Suprapubic skin (tissue), 4 donors: ENCODE measurements at regions not wholly inside any gene's neighbourhood (a gene's known extent, or its start where the extent isn't known, plus 50 kb on each side); places are given as distances from the start of the nearest gene placed in this dataset.

ENCODE experiments used
- DNase-seq, 2 donors: peaks; one replicate each; pipeline ENCODE4 v3.0.0-alpha.2; 2019; ENCODE audit warnings: low spot score in 2 of 2
- H3K27ac ChIP-seq: fragments of 200-600 bp; sonication (generic); one replicate; pipeline ENCODE4 v1.5.1; 2019
- H3K27me3 ChIP-seq: fragments of 200-600 bp; sonication (generic); one replicate; pipeline ENCODE4 v1.5.1; 2019
- H3K36me3 ChIP-seq: fragments of 200-600 bp; sonication (generic); one replicate; pipeline ENCODE4 v1.5.1; 2019
- H3K4me1 ChIP-seq: fragments of 200-600 bp; sonication (generic); one replicate; pipeline ENCODE4 v1.5.1; 2019
- H3K4me3 ChIP-seq: fragments of 200-600 bp; sonication (generic); one replicate; pipeline ENCODE4 v1.5.1; 2019; ENCODE audit warnings: mild to moderate bottlenecking
- H3K9me3 ChIP-seq: fragments of 200-600 bp; sonication (generic); one replicate; pipeline ENCODE4 v1.5.1; 2019
- EP300 ChIP-seq: sonication (generic); formaldehyde crosslinking; IDR thresholded peaks from one replicate; pipeline ENCODE4 v1.6.1; 2017; ENCODE audit warnings: antibody characterized with exemption
- POLR2A ChIP-seq, 2 donors: fragments of 450-650 bp; IDR thresholded peaks; one replicate each; pipeline ENCODE4 v1.6.1; 2017; ENCODE audit warnings: antibody characterized with exemption in 2 of 2, mild to moderate bottlenecking in 2 of 2, moderate library complexity in 2 of 2
- POLR2AphosphoS5 ChIP-seq, 3 donors: sonication (generic); formaldehyde crosslinking; IDR thresholded peaks; one replicate each; pipeline ENCODE4 v1.6.1; 2017; ENCODE audit warnings: antibody characterized with exemption in 3 of 3
- WGBS: methylation state at CpG from one replicate; pipeline ENCODE4 v1.1.5; 2018; 5-methylcytosine and 5-hydroxymethylcytosine counted together
- TF ChIP-seq, protein P1 (sequence below), 2 donors: fragments of 200-600 bp in 1 of 2; fragments of 450-650 bp in 1 of 2; sonication (generic) in 1 of 2; IDR thresholded peaks; one replicate each; pipeline ENCODE4 v1.5.1; 2016 to 2019; ENCODE audit warnings: antibody characterized with exemption in 2 of 2, mild to moderate bottlenecking in 1 of 2, moderate library complexity in 1 of 2

DNA sequence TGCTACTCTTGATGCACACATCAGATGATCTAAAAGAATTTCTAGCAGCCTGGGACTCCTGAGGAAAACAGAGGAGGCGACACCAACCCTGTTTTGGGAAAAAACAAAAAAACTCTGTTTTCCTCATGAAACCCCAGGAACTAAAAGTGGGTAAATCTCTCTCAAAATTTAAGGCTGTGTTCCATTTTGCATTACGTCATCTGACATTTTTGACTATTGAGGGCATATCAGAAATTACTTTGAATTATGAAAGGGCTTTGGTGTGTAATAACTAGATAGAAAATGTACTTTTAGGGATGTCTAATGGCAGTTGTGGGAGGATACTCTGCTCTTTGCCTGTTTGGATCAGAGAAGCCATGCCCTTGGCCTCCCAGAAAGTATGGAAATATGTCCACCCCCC is 963.0 kb downstream of the CNTNAP5 start:
- no peak for TF ChIP-seq EP300
- TF ChIP-seq, protein P1, sequence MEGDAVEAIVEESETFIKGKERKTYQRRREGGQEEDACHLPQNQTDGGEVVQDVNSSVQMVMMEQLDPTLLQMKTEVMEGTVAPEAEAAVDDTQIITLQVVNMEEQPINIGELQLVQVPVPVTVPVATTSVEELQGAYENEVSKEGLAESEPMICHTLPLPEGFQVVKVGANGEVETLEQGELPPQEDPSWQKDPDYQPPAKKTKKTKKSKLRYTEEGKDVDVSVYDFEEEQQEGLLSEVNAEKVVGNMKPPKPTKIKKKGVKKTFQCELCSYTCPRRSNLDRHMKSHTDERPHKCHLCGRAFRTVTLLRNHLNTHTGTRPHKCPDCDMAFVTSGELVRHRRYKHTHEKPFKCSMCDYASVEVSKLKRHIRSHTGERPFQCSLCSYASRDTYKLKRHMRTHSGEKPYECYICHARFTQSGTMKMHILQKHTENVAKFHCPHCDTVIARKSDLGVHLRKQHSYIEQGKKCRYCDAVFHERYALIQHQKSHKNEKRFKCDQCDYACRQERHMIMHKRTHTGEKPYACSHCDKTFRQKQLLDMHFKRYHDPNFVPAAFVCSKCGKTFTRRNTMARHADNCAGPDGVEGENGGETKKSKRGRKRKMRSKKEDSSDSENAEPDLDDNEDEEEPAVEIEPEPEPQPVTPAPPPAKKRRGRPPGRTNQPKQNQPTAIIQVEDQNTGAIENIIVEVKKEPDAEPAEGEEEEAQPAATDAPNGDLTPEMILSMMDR (IDR thresholded peaks at IDR 0.05): no peak
- no peak for TF ChIP-seq POLR2A (IDR thresholded peaks at IDR 0.05)
- TF ChIP-seq POLR2AphosphoS5 (IDR thresholded peaks at IDR 0.05): no peak
- Histone ChIP-seq H3K36me3 (no peaks in the 10 kb centered on the region), H3K27ac (no peak overlapping the region), H3K27me3 (no peaks in the 10 kb centered on the region), H3K9me3 (no peaks in the 10 kb centered on the region), H3K4me3 (no peak overlapping the region), H3K4me1 (no peaks in the 10 kb centered on the region)
- WGBS: 92% methylated on average over 2 of the region's 2 CpGs
- no peak for DNase-seq

DNA sequence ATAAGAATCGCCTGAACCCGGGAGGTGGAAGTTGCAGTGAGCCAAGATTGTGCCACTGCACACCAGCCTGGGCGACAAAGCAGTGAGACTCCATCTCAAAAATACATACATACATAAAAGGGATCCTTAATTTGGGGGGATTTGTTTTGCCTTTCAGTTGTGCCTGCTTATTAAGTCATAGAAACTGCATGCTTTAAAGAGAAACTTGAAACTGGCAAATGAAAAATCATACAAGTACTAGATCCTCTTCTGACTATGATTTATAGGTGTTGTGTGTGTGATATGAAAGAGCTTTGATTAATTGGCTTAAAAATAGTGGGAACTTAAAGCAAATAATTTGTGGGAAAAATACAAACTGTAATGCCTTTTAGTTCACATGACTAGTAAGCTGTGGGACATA is 963.7 kb downstream of the CNTNAP5 start:
- TF ChIP-seq POLR2A (IDR thresholded peaks at IDR 0.05): no peak
- no peak for TF ChIP-seq EP300
- TF ChIP-seq, protein P1 (IDR thresholded peaks at IDR 0.05): no peak
- TF ChIP-seq POLR2AphosphoS5 (IDR thresholded peaks at IDR 0.05): no peak
- WGBS: 94% methylated on average over 3 of the region's 3 CpGs

DNA sequence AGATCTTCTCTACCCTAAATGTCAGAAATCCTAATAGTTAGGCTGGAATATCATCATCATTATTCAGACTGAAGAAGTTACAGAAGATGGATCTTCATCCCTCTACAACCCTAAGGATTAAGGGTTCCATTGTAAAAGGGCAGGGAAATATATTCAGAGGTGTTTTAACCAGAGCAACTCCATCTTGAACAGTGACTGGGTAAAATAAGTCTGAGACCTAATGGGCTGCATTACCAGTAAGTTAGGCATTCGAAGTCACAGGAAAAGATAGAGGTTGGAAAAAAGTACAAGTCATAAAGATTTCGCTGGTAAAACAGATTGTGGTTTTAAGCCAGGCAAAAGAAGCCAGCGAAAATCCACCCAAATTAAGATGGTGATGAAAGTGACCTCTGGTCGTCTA is 968.7 kb downstream of the CNTNAP5 start:
- WGBS: 79% methylated on average over 4 of the region's 4 CpGs

More for the DNA sequence above, 963.7 kb downstream of the CNTNAP5 start:
- no peaks in the 10 kb centered on the region for H3K9me3 ChIP-seq
- no peaks in the 10 kb centered on the region for H3K36me3 ChIP-seq
- no peaks in the 10 kb centered on the region for H3K4me1 ChIP-seq
- no peak overlapping the region for H3K4me3 ChIP-seq
- DNase-seq: no peak
- H3K27me3 ChIP-seq: no peaks in the 10 kb centered on the region
- H3K27ac ChIP-seq: no peak overlapping the region

DNA sequence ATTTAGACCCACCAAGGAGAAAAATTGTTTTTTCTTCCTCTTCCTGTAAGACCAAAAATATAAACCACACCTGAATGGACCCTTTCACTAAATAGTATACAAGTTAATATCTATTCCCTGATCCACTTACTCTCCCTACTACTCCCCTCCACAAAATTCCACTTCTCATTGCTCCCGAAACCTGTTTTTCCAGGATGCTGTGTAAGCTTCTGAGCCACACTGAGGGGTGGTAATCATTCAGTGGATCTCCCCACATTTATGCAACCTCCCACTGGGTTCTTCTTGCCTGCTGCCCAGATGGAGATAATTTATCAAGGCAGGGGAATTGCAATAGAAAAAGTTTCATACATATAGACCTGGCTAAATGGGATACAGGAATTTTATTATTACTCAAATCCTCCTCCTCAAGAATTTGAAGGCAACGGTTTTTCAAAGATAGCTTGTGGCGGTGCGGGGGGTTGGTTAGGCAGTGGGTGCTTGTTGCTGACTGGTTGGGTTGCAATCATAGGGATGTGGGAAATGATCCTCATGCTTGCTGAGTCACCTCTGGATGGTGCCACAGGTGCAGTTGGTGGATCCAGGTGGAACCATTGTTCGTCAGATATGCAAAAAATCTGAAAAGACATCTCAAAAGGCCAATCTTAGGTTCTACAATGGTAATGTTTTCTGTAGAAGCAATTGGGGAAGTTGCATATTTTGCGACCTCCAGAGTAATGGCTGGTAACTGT is 970.3 kb downstream of the CNTNAP5 start:
- Histone ChIP-seq H3K27me3 (no peaks in the 10 kb centered on the region), H3K36me3 (no peaks in the 10 kb centered on the region), H3K9me3 (no peaks in the 10 kb centered on the region), H3K4me3 (no peak overlapping the region), H3K27ac (no peak overlapping the region), H3K4me1 (no peaks in the 10 kb centered on the region)
- WGBS: 78% methylated on average over 6 of the region's 6 CpGs
- TF ChIP-seq, protein P1 (IDR thresholded peaks at IDR 0.05): no peak
- TF ChIP-seq EP300 (no peak), POLR2AphosphoS5 (IDR thresholded peaks at IDR 0.05) (no peak), POLR2A (IDR thresholded peaks at IDR 0.05) (no peak)
- no peak for DNase-seq

More for the DNA sequence above, 968.7 kb downstream of the CNTNAP5 start:
- no peak for DNase-seq
- Histone ChIP-seq H3K4me3 (no peak overlapping the region), H3K27me3 (no peaks in the 10 kb centered on the region), H3K4me1 (no peaks in the 10 kb centered on the region), H3K9me3 (no peaks in the 10 kb centered on the region), H3K36me3 (no peaks in the 10 kb centered on the region), H3K27ac (no peak overlapping the region)
- TF ChIP-seq POLR2A (IDR thresholded peaks at IDR 0.05): no peak
- TF ChIP-seq, protein P1 (IDR thresholded peaks at IDR 0.05): no peak
- no peak for TF ChIP-seq POLR2AphosphoS5 (IDR thresholded peaks at IDR 0.05)
- no peak for TF ChIP-seq EP300

DNA sequence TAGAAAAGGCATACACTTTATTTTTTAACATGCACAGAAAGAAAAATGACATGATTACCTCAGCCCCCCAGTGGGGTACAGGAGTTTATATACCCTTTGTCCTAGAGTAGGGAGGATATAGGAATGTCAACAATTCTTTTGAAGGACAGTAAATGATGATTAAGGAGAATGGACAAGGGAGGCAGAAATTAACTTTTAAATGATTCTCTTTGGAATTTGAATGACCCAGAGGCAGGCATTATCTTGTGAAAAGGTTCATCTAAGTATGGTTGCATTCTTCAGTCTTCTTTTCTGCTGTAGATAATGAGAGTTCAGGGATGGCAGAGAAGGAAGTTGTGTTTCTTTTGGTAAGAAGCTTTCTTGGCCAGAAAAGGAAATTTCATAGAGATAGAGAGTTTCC is 971.3 kb downstream of the CNTNAP5 start:
- DNase-seq: no peak
- Histone ChIP-seq H3K4me3 (no peak overlapping the region), H3K27me3 (no peaks in the 10 kb centered on the region), H3K9me3 (no peaks in the 10 kb centered on the region), H3K36me3 (no peaks in the 10 kb centered on the region), H3K4me1 (no peaks in the 10 kb centered on the region), H3K27ac (no peak overlapping the region)
- TF ChIP-seq POLR2A (IDR thresholded peaks at IDR 0.05): no peak
- TF ChIP-seq POLR2AphosphoS5 (IDR thresholded peaks at IDR 0.05): no peak

DNA sequence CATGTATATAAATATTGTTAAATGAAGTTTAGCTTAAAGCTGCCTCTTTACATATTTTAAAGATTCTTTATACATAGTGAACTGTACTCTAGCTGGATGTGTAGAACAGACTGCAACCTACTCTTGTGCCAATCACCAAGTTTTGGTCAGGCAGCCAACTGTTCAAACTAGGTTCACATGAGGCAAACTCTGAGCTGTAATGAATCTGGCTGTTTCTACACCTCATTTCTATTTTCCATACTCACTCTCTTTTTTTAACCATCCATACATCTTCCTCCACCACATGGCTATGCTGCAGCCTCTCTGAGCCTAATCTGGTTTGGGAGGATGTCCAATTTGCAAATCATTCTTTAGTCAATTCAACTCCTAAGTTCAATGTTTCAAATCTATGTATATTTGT is 974.8 kb downstream of the CNTNAP5 start:
- Histone ChIP-seq H3K27me3 (no peaks in the 10 kb centered on the region), H3K4me3 (no peak overlapping the region), H3K4me1 (no peaks in the 10 kb centered on the region), H3K36me3 (no peaks in the 10 kb centered on the region), H3K27ac (no peak overlapping the region), H3K9me3 (no peaks in the 10 kb centered on the region)
- TF ChIP-seq POLR2AphosphoS5 (IDR thresholded peaks at IDR 0.05) (no peak), POLR2A (IDR thresholded peaks at IDR 0.05) (no peak), EP300 (no peak)
- TF ChIP-seq, protein P1 (IDR thresholded peaks at IDR 0.05): no peak
- DNase-seq: no peak
